ENCODE measurements at regions not wholly inside any gene's neighbourhood (a gene's known extent, or its start where the extent isn't known, plus 50 kb on each side); places are given as distances from the start of the nearest gene placed in this dataset.

GRCh38 chr18:60117321-60117720 lies 217.5 kb downstream of the PMAIP1 start:
- no peaks in the 10 kb centered on the region for H3K36me3 Mint-ChIP-seq
- no peaks in the 10 kb centered on the region for H3K4me1 Mint-ChIP-seq
- no peak overlapping the region for H3K4me3 Mint-ChIP-seq
- H3K9me3 Mint-ChIP-seq = peaks cover 5% of the 10 kb centered on the region
- peaks cover 1% of the 10 kb centered on the region for H3K27me3 Mint-ChIP-seq
- no peak overlapping the region for H3K27ac Mint-ChIP-seq

- peaks cover 1% of the 10 kb centered on the region for H3K27me3 Mint-ChIP-seq
- H3K4me1 Mint-ChIP-seq = no peaks in the 10 kb centered on the region
- H3K36me3 Mint-ChIP-seq = no peaks in the 10 kb centered on the region
- H3K4me3 Mint-ChIP-seq = no peak overlapping the region
- H3K27ac Mint-ChIP-seq = no peak overlapping the region
- peaks cover 5% of the 10 kb centered on the region for H3K9me3 Mint-ChIP-seq
These were observed 213.6 kb downstream of the PMAIP1 start for GRCh38 chr18:60113396-60113795.

- Mint-ChIP-seq H3K36me3 (no peaks in the 10 kb centered on the region), H3K27ac (no peak overlapping the region), H3K4me1 (no peaks in the 10 kb centered on the region), H3K27me3 (peaks cover 1% of the 10 kb centered on the region), H3K4me3 (no peak overlapping the region), H3K9me3 (peaks cover 5% of the 10 kb centered on the region)
These were observed 212.6 kb downstream of the PMAIP1 start for GRCh38 chr18:60112369-60112768.

- Mint-ChIP-seq H3K4me3 (no peak overlapping the region), H3K36me3 (no peaks in the 10 kb centered on the region), H3K27me3 (peaks cover 1% of the 10 kb centered on the region), H3K9me3 (peaks cover 5% of the 10 kb centered on the region), H3K27ac (no peak overlapping the region), H3K4me1 (no peaks in the 10 kb centered on the region)
These were observed 211.7 kb downstream of the PMAIP1 start for GRCh38 chr18:60111525-60111924.

- H3K4me3 Mint-ChIP-seq = no peak overlapping the region
- H3K27ac Mint-ChIP-seq = no peak overlapping the region
- no peaks in the 10 kb centered on the region for H3K36me3 Mint-ChIP-seq
- no peaks in the 10 kb centered on the region for H3K4me1 Mint-ChIP-seq
- no peaks in the 10 kb centered on the region for H3K9me3 Mint-ChIP-seq
- H3K27me3 Mint-ChIP-seq = no peaks in the 10 kb centered on the region
These were observed 211.0 kb downstream of the PMAIP1 start for GRCh38 chr18:60110836-60111235.

- H3K27me3 Mint-ChIP-seq = no peaks in the 10 kb centered on the region
- H3K27ac Mint-ChIP-seq = no peak overlapping the region
- H3K4me1 Mint-ChIP-seq = no peaks in the 10 kb centered on the region
- no peaks in the 10 kb centered on the region for H3K9me3 Mint-ChIP-seq
- no peak overlapping the region for H3K4me3 Mint-ChIP-seq
- no peaks in the 10 kb centered on the region for H3K36me3 Mint-ChIP-seq
These were observed 201.0 kb downstream of the PMAIP1 start for GRCh38 chr18:60100778-60101177.

GRCh38 chr18:60099709-60100108 lies 199.9 kb downstream of the PMAIP1 start:
- Mint-ChIP-seq H3K27ac (no peak overlapping the region), H3K9me3 (no peaks in the 10 kb centered on the region), H3K4me3 (no peak overlapping the region), H3K4me1 (no peaks in the 10 kb centered on the region), H3K27me3 (no peaks in the 10 kb centered on the region), H3K36me3 (no peaks in the 10 kb centered on the region)

GRCh38 chr18:60096428-60096827 lies 196.6 kb downstream of the PMAIP1 start:
- Mint-ChIP-seq H3K27ac (no peak overlapping the region), H3K27me3 (no peaks in the 10 kb centered on the region)

GRCh38 chr18:60092073-60092472 lies 192.3 kb downstream of the PMAIP1 start:
- H3K27me3 Mint-ChIP-seq = peaks cover 3% of the 10 kb centered on the region

More at GRCh38 chr18:60096428-60096827, 196.6 kb downstream of the PMAIP1 start:
- Mint-ChIP-seq H3K4me1 (no peaks in the 10 kb centered on the region), H3K36me3 (no peaks in the 10 kb centered on the region), H3K9me3 (no peaks in the 10 kb centered on the region), H3K4me3 (no peak overlapping the region)

GRCh38 chr18:60090170-60090569 lies 190.4 kb downstream of the PMAIP1 start:
- peaks cover 3% of the 10 kb centered on the region for H3K27me3 Mint-ChIP-seq
- no peaks in the 10 kb centered on the region for H3K4me1 Mint-ChIP-seq
- H3K36me3 Mint-ChIP-seq = no peaks in the 10 kb centered on the region
- H3K27ac Mint-ChIP-seq = no peak overlapping the region
- H3K4me3 Mint-ChIP-seq = no peak overlapping the region
- H3K9me3 Mint-ChIP-seq = no peaks in the 10 kb centered on the region

More at GRCh38 chr18:60092073-60092472, 192.3 kb downstream of the PMAIP1 start:
- Mint-ChIP-seq H3K9me3 (no peaks in the 10 kb centered on the region), H3K36me3 (no peaks in the 10 kb centered on the region), H3K27ac (no peak overlapping the region), H3K4me3 (no peak overlapping the region), H3K4me1 (no peaks in the 10 kb centered on the region)

GRCh38 chr18:60082790-60083189 lies 183.0 kb downstream of the PMAIP1 start:
- Mint-ChIP-seq H3K4me3 (no peak overlapping the region), H3K27ac (no peak overlapping the region), H3K4me1 (no peaks in the 10 kb centered on the region), H3K9me3 (no peaks in the 10 kb centered on the region), H3K36me3 (no peaks in the 10 kb centered on the region), H3K27me3 (no peaks in the 10 kb centered on the region)

GRCh38 chr18:60082282-60082681 lies 182.5 kb downstream of the PMAIP1 start:
- Mint-ChIP-seq H3K27ac (no peak overlapping the region), H3K27me3 (no peaks in the 10 kb centered on the region), H3K36me3 (no peaks in the 10 kb centered on the region), H3K9me3 (peaks cover 3% of the 10 kb centered on the region), H3K4me1 (no peaks in the 10 kb centered on the region), H3K4me3 (no peak overlapping the region)

GRCh38 chr18:60075477-60075876 lies 175.7 kb downstream of the PMAIP1 start:
- Mint-ChIP-seq H3K4me1 (no peaks in the 10 kb centered on the region), H3K36me3 (no peaks in the 10 kb centered on the region), H3K27ac (no peak overlapping the region), H3K4me3 (no peak overlapping the region), H3K27me3 (no peaks in the 10 kb centered on the region), H3K9me3 (peaks cover 18% of the 10 kb centered on the region)

GRCh38 chr18:60070631-60071030 lies 170.8 kb downstream of the PMAIP1 start:
- Mint-ChIP-seq H3K27ac (no peak overlapping the region), H3K36me3 (no peaks in the 10 kb centered on the region), H3K4me3 (no peak overlapping the region), H3K27me3 (no peaks in the 10 kb centered on the region), H3K4me1 (no peaks in the 10 kb centered on the region), H3K9me3 (no peaks in the 10 kb centered on the region)

GRCh38 chr18:60069145-60069544 lies 169.3 kb downstream of the PMAIP1 start:
- no peak overlapping the region for H3K4me3 Mint-ChIP-seq
- no peaks in the 10 kb centered on the region for H3K4me1 Mint-ChIP-seq
- no peak overlapping the region for H3K27ac Mint-ChIP-seq
- H3K27me3 Mint-ChIP-seq = no peaks in the 10 kb centered on the region
- no peaks in the 10 kb centered on the region for H3K9me3 Mint-ChIP-seq
- no peaks in the 10 kb centered on the region for H3K36me3 Mint-ChIP-seq

- H3K36me3 Mint-ChIP-seq = no peaks in the 10 kb centered on the region
- no peak overlapping the region for H3K4me3 Mint-ChIP-seq
- H3K9me3 Mint-ChIP-seq = no peaks in the 10 kb centered on the region
- no peak overlapping the region for H3K27ac Mint-ChIP-seq
- no peaks in the 10 kb centered on the region for H3K4me1 Mint-ChIP-seq
- H3K27me3 Mint-ChIP-seq = peaks cover 1% of the 10 kb centered on the region
These were observed 167.8 kb downstream of the PMAIP1 start for GRCh38 chr18:60067426-60068210.

All from activated naive CD4-positive, alpha-beta T cell treated with anti-CD3 and anti-CD28 coated beads, Interleukin-2, amount 50 U/mL, for 24 hours (primary cell).